Activated T-helper 1 cell treated with anti-CD3 and anti-CD28 coated beads, Interleukin-12 subunit alpha, Interleukin-12 subunit beta, Interleukin-2, Interleukin-4 antibody, amounts not matched to agents 30 ng/mL and 10 ng/mL and 1 ng/mL, durations not matched to agents 14 hours and 24 hours and 36 hours (primary cell): ENCODE measurements at regions not wholly inside any gene's neighbourhood (a gene's known extent, or its start where the extent isn't known, plus 50 kb on each side); places are given as distances from the start of the nearest gene placed in this dataset.

Experiments
- DNase-seq: peaks from one replicate; pipeline ENCODE4 v3.0.0; 2021; ENCODE audit warnings: low spot score
- H3K27ac Mint-ChIP-seq: one replicate; pipeline ENCODE4 v1.8.0; 2021; ENCODE audit warnings: mild to moderate bottlenecking, mixed read lengths
- H3K27me3 Mint-ChIP-seq: one replicate; pipeline ENCODE4 v1.8.0; 2022; ENCODE audit warnings: mild to moderate bottlenecking, moderate library complexity, mixed read lengths; ENCODE audit not compliant: insufficient read depth
- H3K36me3 Mint-ChIP-seq: one replicate; pipeline ENCODE4 v1.8.0; 2021; ENCODE audit warnings: low read depth, mixed read lengths
- H3K4me1 Mint-ChIP-seq: one replicate; pipeline ENCODE4 v1.8.0; 2021; ENCODE audit warnings: low read depth, mixed read lengths
- H3K4me3 Mint-ChIP-seq: one replicate; pipeline ENCODE4 v1.8.0; 2021; ENCODE audit warnings: mild to moderate bottlenecking, moderate library complexity, mixed read lengths
- H3K9me3 Mint-ChIP-seq: one replicate; pipeline ENCODE4 v1.8.0; 2021; ENCODE audit warnings: mixed read lengths
- intact Hi-C: fragments of 100-400 bp; cut with micrococcal nuclease; formaldehyde crosslinking; loops from one replicate; pipeline ENCODE4 v1.15.1; 2024

GRCh38 chr2:71824436-71824835, 323.2 kb downstream of the CYP26B1 start:
- no peak overlapping the region for H3K4me3 Mint-ChIP-seq
- H3K36me3 Mint-ChIP-seq = no peaks in the 10 kb centered on the region
- no peak for DNase-seq
- no peak overlapping the region for H3K27ac Mint-ChIP-seq
- H3K4me1 Mint-ChIP-seq = no peaks in the 10 kb centered on the region
- peaks cover 2% of the 10 kb centered on the region for H3K27me3 Mint-ChIP-seq
- intact Hi-C loops = no loop called here
- H3K9me3 Mint-ChIP-seq = no peaks in the 10 kb centered on the region

GRCh38 chr2:71823526-71823925, 324.1 kb downstream of the CYP26B1 start:
- Mint-ChIP-seq H3K36me3 (no peaks in the 10 kb centered on the region), H3K4me1 (no peaks in the 10 kb centered on the region), H3K27ac (no peak overlapping the region), H3K27me3 (peaks cover 2% of the 10 kb centered on the region), H3K4me3 (no peak overlapping the region), H3K9me3 (no peaks in the 10 kb centered on the region)
- DNase-seq = no peak
- intact Hi-C loops = no loop called here

GRCh38 chr2:71822463-71822862, 325.2 kb downstream of the CYP26B1 start:
- H3K27ac Mint-ChIP-seq = no peak overlapping the region
- intact Hi-C loops = no loop called here
- no peak for DNase-seq
- H3K27me3 Mint-ChIP-seq = peaks cover 2% of the 10 kb centered on the region
- no peak overlapping the region for H3K4me3 Mint-ChIP-seq
- H3K9me3 Mint-ChIP-seq = no peaks in the 10 kb centered on the region
- H3K4me1 Mint-ChIP-seq = no peaks in the 10 kb centered on the region
- no peaks in the 10 kb centered on the region for H3K36me3 Mint-ChIP-seq

- Mint-ChIP-seq H3K4me1 (no peaks in the 10 kb centered on the region), H3K9me3 (no peaks in the 10 kb centered on the region), H3K36me3 (no peaks in the 10 kb centered on the region), H3K27me3 (peaks cover 2% of the 10 kb centered on the region), H3K27ac (no peak overlapping the region), H3K4me3 (no peak overlapping the region)
- intact Hi-C loops = no loop called here
- DNase-seq = no peak
Observed at GRCh38 chr2:71821856-71822255, 325.8 kb downstream of the CYP26B1 start.

- intact Hi-C loops = no loop called here
- H3K4me3 Mint-ChIP-seq = no peak overlapping the region
- H3K36me3 Mint-ChIP-seq = no peaks in the 10 kb centered on the region
- H3K4me1 Mint-ChIP-seq = no peaks in the 10 kb centered on the region
- no peaks in the 10 kb centered on the region for H3K27me3 Mint-ChIP-seq
- no peak overlapping the region for H3K27ac Mint-ChIP-seq
- DNase-seq = no peak
- H3K9me3 Mint-ChIP-seq = no peaks in the 10 kb centered on the region
Observed at GRCh38 chr2:71816815-71817214, 330.8 kb downstream of the CYP26B1 start.

- no peak for DNase-seq
- Mint-ChIP-seq H3K9me3 (no peaks in the 10 kb centered on the region), H3K36me3 (no peaks in the 10 kb centered on the region), H3K27ac (no peak overlapping the region), H3K4me3 (no peak overlapping the region), H3K4me1 (no peaks in the 10 kb centered on the region), H3K27me3 (no peaks in the 10 kb centered on the region)
- intact Hi-C loops = no loop called here
Observed at GRCh38 chr2:71815701-71816474, 331.8 kb downstream of the CYP26B1 start.

GRCh38 chr2:71814885-71815284, 332.8 kb downstream of the CYP26B1 start:
- Mint-ChIP-seq H3K27me3 (no peaks in the 10 kb centered on the region), H3K4me1 (no peaks in the 10 kb centered on the region), H3K27ac (no peak overlapping the region), H3K9me3 (no peaks in the 10 kb centered on the region), H3K36me3 (no peaks in the 10 kb centered on the region), H3K4me3 (no peak overlapping the region)
- intact Hi-C loops = no loop called here
- DNase-seq = no peak

- Mint-ChIP-seq H3K27me3 (no peaks in the 10 kb centered on the region), H3K9me3 (no peaks in the 10 kb centered on the region)
Observed at GRCh38 chr2:71813807-71814470, 333.7 kb downstream of the CYP26B1 start.

GRCh38 chr2:71813315-71813714, 334.3 kb downstream of the CYP26B1 start:
- intact Hi-C loops = no loop called here
- no peaks in the 10 kb centered on the region for H3K9me3 Mint-ChIP-seq

More at GRCh38 chr2:71813807-71814470, 333.7 kb downstream of the CYP26B1 start:
- no peak for DNase-seq
- Mint-ChIP-seq H3K4me1 (no peaks in the 10 kb centered on the region), H3K27ac (no peak overlapping the region), H3K36me3 (no peaks in the 10 kb centered on the region), H3K4me3 (no peak overlapping the region)
- intact Hi-C loops = no loop called here

GRCh38 chr2:71812736-71813135, 334.9 kb downstream of the CYP26B1 start:
- Mint-ChIP-seq H3K27me3 (no peaks in the 10 kb centered on the region), H3K27ac (no peak overlapping the region), H3K4me1 (no peaks in the 10 kb centered on the region), H3K36me3 (no peaks in the 10 kb centered on the region), H3K9me3 (no peaks in the 10 kb centered on the region), H3K4me3 (no peak overlapping the region)
- no peak for DNase-seq
- intact Hi-C loops = no loop called here

More at GRCh38 chr2:71813315-71813714, 334.3 kb downstream of the CYP26B1 start:
- no peaks in the 10 kb centered on the region for H3K27me3 Mint-ChIP-seq
- no peaks in the 10 kb centered on the region for H3K4me1 Mint-ChIP-seq
- no peak overlapping the region for H3K4me3 Mint-ChIP-seq
- no peak for DNase-seq
- H3K36me3 Mint-ChIP-seq = no peaks in the 10 kb centered on the region
- H3K27ac Mint-ChIP-seq = no peak overlapping the region

- intact Hi-C loops = no loop called here
Observed at GRCh38 chr2:71811726-71812125, 335.9 kb downstream of the CYP26B1 start.

GRCh38 chr2:71811157-71811556, 336.5 kb downstream of the CYP26B1 start:
- intact Hi-C loops = no loop called here
- Mint-ChIP-seq H3K9me3 (no peaks in the 10 kb centered on the region), H3K4me3 (no peak overlapping the region)

More at GRCh38 chr2:71811726-71812125, 335.9 kb downstream of the CYP26B1 start:
- H3K27ac Mint-ChIP-seq = no peak overlapping the region
- no peak overlapping the region for H3K4me3 Mint-ChIP-seq
- DNase-seq = no peak
- H3K27me3 Mint-ChIP-seq = no peaks in the 10 kb centered on the region
- no peaks in the 10 kb centered on the region for H3K4me1 Mint-ChIP-seq
- no peaks in the 10 kb centered on the region for H3K9me3 Mint-ChIP-seq
- H3K36me3 Mint-ChIP-seq = no peaks in the 10 kb centered on the region

GRCh38 chr2:71807581-71808451, 339.8 kb downstream of the CYP26B1 start:
- Mint-ChIP-seq H3K4me3 (no peak overlapping the region), H3K9me3 (no peaks in the 10 kb centered on the region), H3K4me1 (no peaks in the 10 kb centered on the region), H3K27ac (no peak overlapping the region), H3K27me3 (no peaks in the 10 kb centered on the region), H3K36me3 (no peaks in the 10 kb centered on the region)
- no peak for DNase-seq
- intact Hi-C loops = no loop called here

More at GRCh38 chr2:71811157-71811556, 336.5 kb downstream of the CYP26B1 start:
- no peaks in the 10 kb centered on the region for H3K4me1 Mint-ChIP-seq
- no peak for DNase-seq
- H3K27ac Mint-ChIP-seq = no peak overlapping the region
- no peaks in the 10 kb centered on the region for H3K27me3 Mint-ChIP-seq
- no peaks in the 10 kb centered on the region for H3K36me3 Mint-ChIP-seq
